ENCODE measurements at regions not wholly inside any gene's neighbourhood (a gene's known extent, or its start where the extent isn't known, plus 50 kb on each side); places are given as distances from the start of the nearest gene placed in this dataset.

DNA sequence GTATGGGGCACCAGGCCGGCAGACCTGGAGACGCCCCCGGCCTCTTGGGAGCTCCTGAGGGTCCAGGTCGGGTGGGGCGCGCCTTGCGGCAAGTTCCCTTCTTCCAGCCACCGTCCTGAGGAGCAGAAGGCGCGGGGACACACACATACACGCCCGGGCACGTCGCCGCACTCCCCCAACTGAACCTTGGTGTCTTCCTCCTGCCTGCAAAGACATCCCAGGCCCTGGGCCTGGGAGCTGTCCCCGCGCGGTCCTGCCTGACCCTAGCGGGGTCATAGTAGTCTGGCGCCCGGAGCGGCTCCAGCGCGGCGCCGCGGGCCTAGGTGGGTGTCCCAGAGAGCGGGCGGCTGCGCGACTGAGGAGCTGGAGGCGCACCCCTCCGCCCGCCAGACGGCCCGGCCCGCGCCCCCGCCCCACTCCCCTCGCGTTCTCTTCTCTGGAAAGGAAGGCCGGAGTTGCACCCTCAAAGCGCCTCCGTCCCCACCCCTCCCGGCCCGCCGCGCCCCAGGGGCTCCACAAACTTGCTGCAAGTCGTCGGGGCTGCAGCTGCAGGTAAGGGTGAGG, 185.9 kb upstream of the LINGO1 start:
- H3K27ac ChIP-seq (ENCODE audit: extremely low read depth, low read depth, low read length): no peak overlapping the region; the same call in 1 of the 2 replicates
- ChIA-PET POLR2A (no interaction called here), CTCF (interaction anchor here (0.5 to 2.8 kb wide), 3 partner anchors 90 to 1670 kb away, joined by 3 to 18 read pairs (median 3); partner anchors contain the start of gene LINGO1)
- H3K4me1 ChIP-seq (ENCODE audit: control insufficient read depth, insufficient read depth, low read length): no peaks in the 10 kb centered on the region
- no peaks in the 10 kb centered on the region for H3K9me3 ChIP-seq (ENCODE audit: control insufficient read depth, insufficient read depth, low read depth, low read length)
- no peaks in the 10 kb centered on the region for H3K36me3 ChIP-seq (ENCODE audit: control insufficient read depth in 2 of 2, insufficient read depth in 1 of 2, low read length in 2 of 2)
- peak overlapping the region; percentile 53 for H3K4me3 ChIP-seq (ENCODE audit: low read depth, low read length)
- TF ChIP-seq, protein P1, sequence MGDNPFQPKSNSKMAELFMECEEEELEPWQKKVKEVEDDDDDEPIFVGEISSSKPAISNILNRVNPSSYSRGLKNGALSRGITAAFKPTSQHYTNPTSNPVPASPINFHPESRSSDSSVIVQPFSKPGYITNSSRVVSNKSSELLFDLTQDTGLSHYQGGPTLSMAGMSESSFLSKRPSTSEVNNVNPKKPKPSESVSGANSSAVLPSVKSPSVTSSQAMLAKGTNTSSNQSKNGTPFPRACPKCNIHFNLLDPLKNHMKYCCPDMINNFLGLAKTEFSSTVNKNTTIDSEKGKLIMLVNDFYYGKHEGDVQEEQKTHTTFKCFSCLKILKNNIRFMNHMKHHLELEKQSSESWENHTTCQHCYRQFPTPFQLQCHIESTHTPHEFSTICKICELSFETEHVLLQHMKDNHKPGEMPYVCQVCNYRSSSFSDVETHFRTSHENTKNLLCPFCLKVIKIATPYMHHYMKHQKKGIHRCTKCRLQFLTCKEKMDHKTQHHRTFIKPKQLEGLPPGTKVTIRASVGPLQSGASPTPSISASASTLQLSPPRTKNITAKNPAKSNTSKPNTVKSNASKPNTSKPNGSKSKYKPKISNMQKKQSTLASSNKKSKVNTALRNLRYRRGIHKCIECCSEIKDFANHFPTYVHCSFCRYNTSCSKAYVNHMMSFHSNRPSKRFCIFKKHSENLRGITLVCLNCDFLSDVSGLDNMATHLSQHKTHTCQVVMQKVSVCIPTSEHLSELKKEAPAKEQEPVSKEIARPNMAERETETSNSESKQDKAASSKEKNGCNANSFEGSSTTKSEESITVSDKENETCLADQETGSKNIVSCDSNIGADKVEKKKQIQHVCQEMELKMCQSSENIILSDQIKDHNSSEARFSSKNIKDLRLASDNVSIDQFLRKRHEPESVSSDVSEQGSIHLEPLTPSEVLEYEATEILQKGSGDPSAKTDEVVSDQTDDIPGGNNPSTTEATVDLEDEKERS (tag by site-specific recombination; IDR thresholded peaks at IDR 0.05): no peak
- peak; percentile 32; the same call in 1 of the 2 replicates for TF ChIP-seq ZNF335 (tag by site-specific recombination; conservative IDR thresholded peaks at IDR 0.05)
- no peak for TF ChIP-seq PBX3 (CRISPR knock-in tag; IDR thresholded peaks at IDR 0.05)
- 0 out of 2 replicates have a peak, but pooled peaks have one; percentile 2 for TF ChIP-seq GLIS2 (tag by site-specific recombination; IDR thresholded peaks at IDR 0.05)
- TF ChIP-seq, protein P2, sequence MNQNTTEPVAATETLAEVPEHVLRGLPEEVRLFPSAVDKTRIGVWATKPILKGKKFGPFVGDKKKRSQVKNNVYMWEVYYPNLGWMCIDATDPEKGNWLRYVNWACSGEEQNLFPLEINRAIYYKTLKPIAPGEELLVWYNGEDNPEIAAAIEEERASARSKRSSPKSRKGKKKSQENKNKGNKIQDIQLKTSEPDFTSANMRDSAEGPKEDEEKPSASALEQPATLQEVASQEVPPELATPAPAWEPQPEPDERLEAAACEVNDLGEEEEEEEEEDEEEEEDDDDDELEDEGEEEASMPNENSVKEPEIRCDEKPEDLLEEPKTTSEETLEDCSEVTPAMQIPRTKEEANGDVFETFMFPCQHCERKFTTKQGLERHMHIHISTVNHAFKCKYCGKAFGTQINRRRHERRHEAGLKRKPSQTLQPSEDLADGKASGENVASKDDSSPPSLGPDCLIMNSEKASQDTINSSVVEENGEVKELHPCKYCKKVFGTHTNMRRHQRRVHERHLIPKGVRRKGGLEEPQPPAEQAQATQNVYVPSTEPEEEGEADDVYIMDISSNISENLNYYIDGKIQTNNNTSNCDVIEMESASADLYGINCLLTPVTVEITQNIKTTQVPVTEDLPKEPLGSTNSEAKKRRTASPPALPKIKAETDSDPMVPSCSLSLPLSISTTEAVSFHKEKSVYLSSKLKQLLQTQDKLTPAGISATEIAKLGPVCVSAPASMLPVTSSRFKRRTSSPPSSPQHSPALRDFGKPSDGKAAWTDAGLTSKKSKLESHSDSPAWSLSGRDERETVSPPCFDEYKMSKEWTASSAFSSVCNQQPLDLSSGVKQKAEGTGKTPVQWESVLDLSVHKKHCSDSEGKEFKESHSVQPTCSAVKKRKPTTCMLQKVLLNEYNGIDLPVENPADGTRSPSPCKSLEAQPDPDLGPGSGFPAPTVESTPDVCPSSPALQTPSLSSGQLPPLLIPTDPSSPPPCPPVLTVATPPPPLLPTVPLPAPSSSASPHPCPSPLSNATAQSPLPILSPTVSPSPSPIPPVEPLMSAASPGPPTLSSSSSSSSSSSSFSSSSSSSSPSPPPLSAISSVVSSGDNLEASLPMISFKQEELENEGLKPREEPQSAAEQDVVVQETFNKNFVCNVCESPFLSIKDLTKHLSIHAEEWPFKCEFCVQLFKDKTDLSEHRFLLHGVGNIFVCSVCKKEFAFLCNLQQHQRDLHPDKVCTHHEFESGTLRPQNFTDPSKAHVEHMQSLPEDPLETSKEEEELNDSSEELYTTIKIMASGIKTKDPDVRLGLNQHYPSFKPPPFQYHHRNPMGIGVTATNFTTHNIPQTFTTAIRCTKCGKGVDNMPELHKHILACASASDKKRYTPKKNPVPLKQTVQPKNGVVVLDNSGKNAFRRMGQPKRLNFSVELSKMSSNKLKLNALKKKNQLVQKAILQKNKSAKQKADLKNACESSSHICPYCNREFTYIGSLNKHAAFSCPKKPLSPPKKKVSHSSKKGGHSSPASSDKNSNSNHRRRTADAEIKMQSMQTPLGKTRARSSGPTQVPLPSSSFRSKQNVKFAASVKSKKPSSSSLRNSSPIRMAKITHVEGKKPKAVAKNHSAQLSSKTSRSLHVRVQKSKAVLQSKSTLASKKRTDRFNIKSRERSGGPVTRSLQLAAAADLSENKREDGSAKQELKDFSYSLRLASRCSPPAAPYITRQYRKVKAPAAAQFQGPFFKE (tag by site-specific recombination; IDR thresholded peaks at IDR 0.05; ENCODE audit: borderline replicate concordance): no peak
- no peak for TF ChIP-seq EGR2 (tag by site-specific recombination; IDR thresholded peaks at IDR 0.05; ENCODE audit: low read depth)
- TF ChIP-seq, protein P3, sequence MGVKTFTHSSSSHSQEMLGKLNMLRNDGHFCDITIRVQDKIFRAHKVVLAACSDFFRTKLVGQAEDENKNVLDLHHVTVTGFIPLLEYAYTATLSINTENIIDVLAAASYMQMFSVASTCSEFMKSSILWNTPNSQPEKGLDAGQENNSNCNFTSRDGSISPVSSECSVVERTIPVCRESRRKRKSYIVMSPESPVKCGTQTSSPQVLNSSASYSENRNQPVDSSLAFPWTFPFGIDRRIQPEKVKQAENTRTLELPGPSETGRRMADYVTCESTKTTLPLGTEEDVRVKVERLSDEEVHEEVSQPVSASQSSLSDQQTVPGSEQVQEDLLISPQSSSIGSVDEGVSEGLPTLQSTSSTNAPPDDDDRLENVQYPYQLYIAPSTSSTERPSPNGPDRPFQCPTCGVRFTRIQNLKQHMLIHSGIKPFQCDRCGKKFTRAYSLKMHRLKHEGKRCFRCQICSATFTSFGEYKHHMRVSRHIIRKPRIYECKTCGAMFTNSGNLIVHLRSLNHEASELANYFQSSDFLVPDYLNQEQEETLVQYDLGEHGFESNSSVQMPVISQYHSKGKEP (tag by site-specific recombination; IDR thresholded peaks at IDR 0.05): 0 out of 2 replicates have a peak, but pooled peaks have one; percentile 41
- TF ChIP-seq, protein P4, sequence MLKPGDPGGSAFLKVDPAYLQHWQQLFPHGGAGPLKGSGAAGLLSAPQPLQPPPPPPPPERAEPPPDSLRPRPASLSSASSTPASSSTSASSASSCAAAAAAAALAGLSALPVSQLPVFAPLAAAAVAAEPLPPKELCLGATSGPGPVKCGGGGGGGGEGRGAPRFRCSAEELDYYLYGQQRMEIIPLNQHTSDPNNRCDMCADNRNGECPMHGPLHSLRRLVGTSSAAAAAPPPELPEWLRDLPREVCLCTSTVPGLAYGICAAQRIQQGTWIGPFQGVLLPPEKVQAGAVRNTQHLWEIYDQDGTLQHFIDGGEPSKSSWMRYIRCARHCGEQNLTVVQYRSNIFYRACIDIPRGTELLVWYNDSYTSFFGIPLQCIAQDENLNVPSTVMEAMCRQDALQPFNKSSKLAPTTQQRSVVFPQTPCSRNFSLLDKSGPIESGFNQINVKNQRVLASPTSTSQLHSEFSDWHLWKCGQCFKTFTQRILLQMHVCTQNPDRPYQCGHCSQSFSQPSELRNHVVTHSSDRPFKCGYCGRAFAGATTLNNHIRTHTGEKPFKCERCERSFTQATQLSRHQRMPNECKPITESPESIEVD (tag by site-specific recombination; IDR thresholded peaks at IDR 0.05): no peak
- no peak for TF ChIP-seq GLI2 (tag by site-specific recombination; IDR thresholded peaks at IDR 0.05; ENCODE audit: borderline replicate concordance, low read depth)
- TF ChIP-seq HIC1 (tag by site-specific recombination; IDR thresholded peaks at IDR 0.05): no peak
- TF ChIP-seq ZBTB7A (tag by site-specific recombination; IDR thresholded peaks at IDR 0.05; ENCODE audit: low read depth): no peak
- TF ChIP-seq, protein P5, sequence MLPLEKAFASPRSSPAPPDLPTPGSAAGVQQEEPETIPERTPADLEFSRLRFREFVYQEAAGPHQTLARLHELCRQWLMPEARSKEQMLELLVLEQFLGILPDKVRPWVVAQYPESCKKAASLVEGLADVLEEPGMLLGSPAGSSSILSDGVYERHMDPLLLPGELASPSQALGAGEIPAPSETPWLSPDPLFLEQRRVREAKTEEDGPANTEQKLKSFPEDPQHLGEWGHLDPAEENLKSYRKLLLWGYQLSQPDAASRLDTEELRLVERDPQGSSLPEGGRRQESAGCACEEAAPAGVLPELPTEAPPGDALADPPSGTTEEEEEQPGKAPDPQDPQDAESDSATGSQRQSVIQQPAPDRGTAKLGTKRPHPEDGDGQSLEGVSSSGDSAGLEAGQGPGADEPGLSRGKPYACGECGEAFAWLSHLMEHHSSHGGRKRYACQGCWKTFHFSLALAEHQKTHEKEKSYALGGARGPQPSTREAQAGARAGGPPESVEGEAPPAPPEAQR (tag by site-specific recombination; IDR thresholded peaks at IDR 0.05): no peak
- no peak for TF ChIP-seq ZXDB (tag by site-specific recombination; IDR thresholded peaks at IDR 0.05)
- TF ChIP-seq, protein P6, sequence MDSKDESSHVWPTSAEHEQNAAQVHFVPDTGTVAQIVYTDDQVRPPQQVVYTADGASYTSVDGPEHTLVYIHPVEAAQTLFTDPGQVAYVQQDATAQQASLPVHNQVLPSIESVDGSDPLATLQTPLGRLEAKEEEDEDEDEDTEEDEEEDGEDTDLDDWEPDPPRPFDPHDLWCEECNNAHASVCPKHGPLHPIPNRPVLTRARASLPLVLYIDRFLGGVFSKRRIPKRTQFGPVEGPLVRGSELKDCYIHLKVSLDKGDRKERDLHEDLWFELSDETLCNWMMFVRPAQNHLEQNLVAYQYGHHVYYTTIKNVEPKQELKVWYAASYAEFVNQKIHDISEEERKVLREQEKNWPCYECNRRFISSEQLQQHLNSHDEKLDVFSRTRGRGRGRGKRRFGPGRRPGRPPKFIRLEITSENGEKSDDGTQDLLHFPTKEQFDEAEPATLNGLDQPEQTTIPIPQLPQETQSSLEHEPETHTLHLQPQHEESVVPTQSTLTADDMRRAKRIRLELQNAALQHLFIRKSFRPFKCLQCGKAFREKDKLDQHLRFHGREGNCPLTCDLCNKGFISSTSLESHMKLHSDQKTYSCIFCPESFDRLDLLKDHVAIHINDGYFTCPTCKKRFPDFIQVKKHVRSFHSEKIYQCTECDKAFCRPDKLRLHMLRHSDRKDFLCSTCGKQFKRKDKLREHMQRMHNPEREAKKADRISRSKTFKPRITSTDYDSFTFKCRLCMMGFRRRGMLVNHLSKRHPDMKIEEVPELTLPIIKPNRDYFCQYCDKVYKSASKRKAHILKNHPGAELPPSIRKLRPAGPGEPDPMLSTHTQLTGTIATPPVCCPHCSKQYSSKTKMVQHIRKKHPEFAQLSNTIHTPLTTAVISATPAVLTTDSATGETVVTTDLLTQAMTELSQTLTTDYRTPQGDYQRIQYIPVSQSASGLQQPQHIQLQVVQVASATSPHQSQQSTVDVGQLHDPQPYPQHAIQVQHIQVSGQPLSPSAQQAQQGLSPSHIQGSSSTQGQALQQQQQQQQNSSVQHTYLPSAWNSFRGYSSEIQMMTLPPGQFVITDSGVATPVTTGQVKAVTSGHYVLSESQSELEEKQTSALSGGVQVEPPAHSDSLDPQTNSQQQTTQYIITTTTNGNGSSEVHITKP (tag by site-specific recombination; IDR thresholded peaks at IDR 0.05): peak; percentile 50; the same call in 1 of the 2 replicates

Data from HEK293 (cell line).